ENCODE measurements at regions not wholly inside any gene's neighbourhood (a gene's known extent, or its start where the extent isn't known, plus 50 kb on each side); places are given as distances from the start of the nearest gene placed in this dataset.

GRCh38 chr19:30667227-30667626 lies 295.0 kb downstream of the ZNF536 start:
- 97% methylated on average over 7 of the region's 7 CpGs; no CpG with 5 or more reads in 1 of the 2 experiments for WGBS, 2 experiments (ENCODE audit: extremely low coverage in 1 of 2, insufficient coverage in 1 of 2, insufficient read length in 1 of 2, insufficient replicate concordance in 2 of 2, low coverage in 1 of 2, low lambda C conversion rate in 2 of 2, missing lambda C conversion rate in 1 of 2)
- CTCF ChIA-PET (ENCODE audit: partially characterized antibody): interaction anchor here (0.6 to 8.4 kb wide), 29 partner anchors 9 to 1763 kb away, joined by 3 to 94 read pairs (median 4); no protein-coding TSS in a partner anchor

More at GRCh38 chr19:30667227-30667626, 295.0 kb downstream of the ZNF536 start:
- Histone ChIP-seq H3K27ac (ENCODE audit: low read depth, low read length) (no peak overlapping the region), H3K4me2 (ENCODE audit: insufficient read depth in 1 of 2, low read depth in 2 of 2, low read length in 2 of 2) (no peak overlapping the region), H2AK5ac (ENCODE audit: low read depth, low read length) (no peak overlapping the region), H3K27me3 (replicated peaks in 1 of 4; ENCODE audit: control insufficient read depth in 3 of 4, extremely low read depth in 1 of 4, insufficient read depth in 3 of 4, low read length in 3 of 4) (no peaks in the 10 kb centered on the region), H4K8ac (ENCODE audit: extremely low read depth, insufficient read depth, low read length) (no peak overlapping the region), H4K20me1 (replicated peaks in 1 of 2; ENCODE audit: control insufficient read depth in 1 of 2, insufficient read depth in 2 of 2, low read length in 2 of 2) (no peaks in the 10 kb centered on the region), H3K79me1 (ENCODE audit: low read depth, low read length) (no peaks in the 10 kb centered on the region), H3K9ac (replicated peaks in 1 of 4; ENCODE audit: extremely low read depth in 1 of 4, low read depth in 3 of 4, low read length in 3 of 4) (no peak overlapping the region), H3K9me3 (ENCODE audit: insufficient read depth in 2 of 2, low read depth in 1 of 2, low read length in 1 of 2) (no peaks in the 10 kb centered on the region), H3K4me3 (ENCODE audit: extremely low read depth in 1 of 4, insufficient read depth in 2 of 4, low read depth in 3 of 4, low read length in 4 of 4) (no peak overlapping the region), H3K4ac (replicated peaks; ENCODE audit: insufficient read length, low read depth, low read length) (no peak overlapping the region), H2BK5ac (ENCODE audit: low read depth, low read length) (no peak overlapping the region), H2BK12ac (ENCODE audit: low read depth, low read length) (no peak overlapping the region; the same call in 1 of the 2 replicates), H2BK20ac (ENCODE audit: low read length) (no peak overlapping the region), H2BK120ac (replicated peaks; ENCODE audit: low read depth, low read length) (no peak overlapping the region), H2AFZ (ENCODE audit: low read length) (no peak overlapping the region), H4K91ac (replicated peaks; ENCODE audit: insufficient read length, low read length) (no peak overlapping the region), H2BK15ac (ENCODE audit: low read length) (0 out of 2 replicates have a peak overlapping the region, but pooled peaks have one; percentile 72), H3K14ac (ENCODE audit: insufficient read length) (no peak overlapping the region), H3K56ac (replicated peaks; ENCODE audit: insufficient read length, low read depth, low read length) (no peak overlapping the region), H3K23ac (ENCODE audit: insufficient read length) (no peak overlapping the region), H3K4me1 (replicated peaks in 1 of 4; ENCODE audit: control insufficient read depth in 3 of 4, insufficient read depth in 4 of 4, low read length in 3 of 4) (peaks cover 0 to 7% (median 3%) of the 10 kb centered on the region in 4 experiments; a peak in 3 of 7 replicates), H3K23me2 (ENCODE audit: low read depth, low read length) (no peaks in the 10 kb centered on the region), H3K18ac (ENCODE audit: extremely low read depth, low read length) (no peak overlapping the region), H4K5ac (ENCODE audit: insufficient read length, low read depth, low read length) (no peak overlapping the region), H3K36me3 (ENCODE audit: control insufficient read depth in 2 of 4, insufficient read depth in 4 of 4, low read length in 3 of 4) (no peaks in the 10 kb centered on the region), H3K79me2 (ENCODE audit: control insufficient read depth in 1 of 2, insufficient read depth in 2 of 2, low read length in 2 of 2) (no peaks in the 10 kb centered on the region)
- DNase-seq (ENCODE audit: low read depth in 1 of 2, low spot score in 2 of 2): no peak
- POLR2A ChIA-PET (ENCODE audit: partially characterized antibody): no interaction called here
- TF ChIP-seq BCL11A (IDR thresholded peaks at IDR 0.05; ENCODE audit: low read depth in 2 of 2, low read length in 2 of 2): no peak
- TF ChIP-seq CEBPB (IDR thresholded peaks at IDR 0.05; ENCODE audit: low read depth, low read length): no peak
- TF ChIP-seq SP4 (IDR thresholded peaks at IDR 0.05; ENCODE audit: low read length): no peak
- TF ChIP-seq SIRT6 (IDR thresholded peaks at IDR 0.05; ENCODE audit: low read length): no peak
- no peak for TF ChIP-seq GABPA (IDR thresholded peaks at IDR 0.05; ENCODE audit: borderline replicate concordance, insufficient read depth, low read length)
- no peak for TF ChIP-seq CREB1 (IDR thresholded peaks at IDR 0.05)
- no peak for TF ChIP-seq ATF3 (IDR thresholded peaks at IDR 0.05; ENCODE audit: insufficient read depth, low read depth, low read length)
- no peak for TF ChIP-seq SRF (IDR thresholded peaks at IDR 0.05; ENCODE audit: low read depth, low read length)
- TF ChIP-seq FOSL1 (IDR thresholded peaks at IDR 0.05; ENCODE audit: insufficient read depth, low read depth, low read length): no peak
- no peak for FAIRE-seq
